ENCODE measurements at regions not wholly inside any gene's neighbourhood (a gene's known extent, or its start where the extent isn't known, plus 50 kb on each side); places are given as distances from the start of the nearest gene placed in this dataset.

DNA sequence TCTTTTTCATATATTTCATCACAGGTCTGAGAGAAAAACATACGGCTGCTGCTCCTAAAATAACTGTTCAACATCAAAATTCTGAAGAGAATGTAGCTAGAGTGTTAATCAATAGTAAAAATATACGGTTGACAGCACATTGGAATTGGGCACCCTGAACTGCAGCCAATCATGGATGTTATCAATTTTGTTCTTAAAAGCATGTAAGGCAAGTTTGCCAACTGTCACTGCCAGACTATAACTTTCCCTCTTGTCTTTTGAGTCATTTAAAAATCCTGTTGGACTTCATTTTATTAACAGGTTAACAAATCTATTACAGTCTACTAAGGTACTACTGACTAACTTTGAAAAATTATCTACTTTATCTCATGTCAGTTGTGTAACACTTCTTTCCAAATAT, 592.8 kb downstream of the HACE1 start:
- no peak overlapping the region for H3K27ac ChIP-seq
- TF ChIP-seq ZFX (IDR thresholded peaks at IDR 0.05; ENCODE audit: borderline replicate concordance): no peak
- TF ChIP-seq, protein P1, sequence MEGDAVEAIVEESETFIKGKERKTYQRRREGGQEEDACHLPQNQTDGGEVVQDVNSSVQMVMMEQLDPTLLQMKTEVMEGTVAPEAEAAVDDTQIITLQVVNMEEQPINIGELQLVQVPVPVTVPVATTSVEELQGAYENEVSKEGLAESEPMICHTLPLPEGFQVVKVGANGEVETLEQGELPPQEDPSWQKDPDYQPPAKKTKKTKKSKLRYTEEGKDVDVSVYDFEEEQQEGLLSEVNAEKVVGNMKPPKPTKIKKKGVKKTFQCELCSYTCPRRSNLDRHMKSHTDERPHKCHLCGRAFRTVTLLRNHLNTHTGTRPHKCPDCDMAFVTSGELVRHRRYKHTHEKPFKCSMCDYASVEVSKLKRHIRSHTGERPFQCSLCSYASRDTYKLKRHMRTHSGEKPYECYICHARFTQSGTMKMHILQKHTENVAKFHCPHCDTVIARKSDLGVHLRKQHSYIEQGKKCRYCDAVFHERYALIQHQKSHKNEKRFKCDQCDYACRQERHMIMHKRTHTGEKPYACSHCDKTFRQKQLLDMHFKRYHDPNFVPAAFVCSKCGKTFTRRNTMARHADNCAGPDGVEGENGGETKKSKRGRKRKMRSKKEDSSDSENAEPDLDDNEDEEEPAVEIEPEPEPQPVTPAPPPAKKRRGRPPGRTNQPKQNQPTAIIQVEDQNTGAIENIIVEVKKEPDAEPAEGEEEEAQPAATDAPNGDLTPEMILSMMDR (IDR thresholded peaks at IDR 0.05): no peak

DNA sequence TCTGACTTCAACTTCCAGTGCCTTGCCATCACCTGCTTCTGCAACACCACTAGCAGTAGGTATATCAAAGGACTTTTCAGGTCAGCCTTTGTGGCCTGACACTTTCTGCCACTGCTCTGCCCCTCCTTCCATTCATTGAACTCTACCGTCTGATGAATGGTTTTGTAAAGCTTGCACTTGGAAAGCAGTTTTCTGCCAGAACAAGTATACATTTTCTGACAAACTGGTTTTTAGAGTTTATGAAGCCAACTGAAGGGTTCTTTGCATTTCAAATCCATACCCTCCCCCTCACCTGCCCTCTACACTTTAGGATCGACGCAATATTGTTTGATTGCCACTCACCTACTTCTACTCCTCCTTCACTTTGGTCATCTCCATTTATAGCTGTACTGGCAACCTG, 603.1 kb downstream of the HACE1 start:
- H3K27ac ChIP-seq: no peak overlapping the region
- TF ChIP-seq, protein P1 (IDR thresholded peaks at IDR 0.05): no peak
- TF ChIP-seq ZFX (IDR thresholded peaks at IDR 0.05; ENCODE audit: borderline replicate concordance): no peak

DNA sequence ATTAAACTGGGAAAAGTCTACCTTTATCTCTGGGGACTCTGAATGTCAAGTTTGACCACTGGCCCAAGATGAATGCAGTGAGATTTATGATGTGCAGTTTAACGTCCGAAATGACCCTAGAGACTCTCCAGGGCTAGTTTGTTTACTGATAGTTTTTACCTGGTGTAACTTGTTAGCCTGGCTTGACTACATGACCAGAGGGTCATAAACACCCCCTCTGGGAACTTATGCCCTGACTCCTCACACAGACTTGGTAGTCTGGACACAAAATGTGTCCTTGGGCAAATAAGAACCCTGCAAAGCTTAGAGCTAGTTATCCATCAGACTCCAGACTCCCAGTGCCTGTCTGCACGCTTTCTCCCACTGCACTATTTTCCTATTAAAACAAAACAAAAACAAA, 606.5 kb downstream of the HACE1 start:
- TF ChIP-seq, protein P1 (IDR thresholded peaks at IDR 0.05): no peak
- no peak for TF ChIP-seq ZFX (IDR thresholded peaks at IDR 0.05; ENCODE audit: borderline replicate concordance)
- no peak overlapping the region for H3K27ac ChIP-seq

DNA sequence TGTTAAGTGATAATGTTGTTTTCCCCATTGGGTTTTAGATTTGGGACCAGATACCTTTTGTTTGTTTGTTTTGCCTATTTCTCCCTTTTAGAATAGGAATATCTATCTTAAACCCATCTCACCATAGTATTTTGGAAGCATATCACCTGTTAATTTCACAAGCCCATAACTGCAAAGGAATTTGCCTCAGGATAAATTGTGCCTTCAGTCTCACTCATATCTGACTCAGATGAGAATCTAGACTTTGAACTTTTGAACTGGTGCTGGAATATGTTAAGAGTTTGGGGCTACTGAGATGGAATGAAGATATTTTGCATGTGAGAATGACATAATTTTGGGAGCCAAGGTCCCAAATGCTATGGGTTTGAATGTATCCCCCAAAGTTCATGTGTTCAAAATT, 607.4 kb downstream of the HACE1 start:
- no peak overlapping the region for H3K27ac ChIP-seq
- TF ChIP-seq, protein P1 (IDR thresholded peaks at IDR 0.05): no peak
- no peak for TF ChIP-seq ZFX (IDR thresholded peaks at IDR 0.05; ENCODE audit: borderline replicate concordance)

DNA sequence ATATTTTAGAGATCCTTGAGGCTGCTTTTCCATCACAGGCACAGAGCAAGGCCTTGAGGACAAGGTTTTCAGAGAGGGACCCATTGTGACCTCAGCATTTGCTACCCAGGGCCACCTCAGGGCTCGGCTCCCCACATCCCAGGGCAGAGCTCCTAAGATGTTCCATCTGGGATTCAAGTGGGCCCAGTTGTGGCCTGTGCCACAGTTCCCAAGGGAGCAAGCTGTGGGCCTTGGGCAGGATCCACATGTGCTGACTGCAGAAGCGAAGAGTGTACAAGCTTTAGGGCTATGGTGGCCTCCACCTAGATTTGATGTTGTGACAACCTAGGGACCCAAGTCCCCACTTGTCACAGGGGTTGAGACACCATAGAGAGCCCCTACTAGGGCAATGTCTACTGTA, 608.1 kb downstream of the HACE1 start:
- no peak for TF ChIP-seq ZFX (IDR thresholded peaks at IDR 0.05; ENCODE audit: borderline replicate concordance)
- TF ChIP-seq, protein P1 (IDR thresholded peaks at IDR 0.05): no peak
- H3K27ac ChIP-seq: no peak overlapping the region

DNA sequence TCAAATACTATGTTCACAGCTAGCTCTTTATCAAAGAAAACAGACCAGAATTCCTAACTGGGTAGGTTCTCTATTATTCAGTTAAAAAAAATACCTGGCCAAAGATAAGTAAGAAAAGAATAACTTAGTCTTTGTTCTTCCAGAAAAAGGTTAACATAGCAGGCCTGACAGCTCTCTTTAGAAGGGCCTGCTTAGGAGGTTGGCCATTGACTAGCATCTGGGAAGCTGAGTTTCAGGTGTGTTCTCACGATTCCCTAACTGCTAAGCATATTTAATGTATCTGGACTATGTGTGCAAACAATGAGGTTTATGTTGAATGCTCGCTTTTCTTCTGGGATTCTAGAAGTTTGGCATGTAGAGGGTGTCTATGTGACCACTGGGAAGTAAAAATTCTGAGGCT, 618.9 kb downstream of the HACE1 start:
- TF ChIP-seq, protein P1 (IDR thresholded peaks at IDR 0.05): no peak
- no peak for TF ChIP-seq ZFX (IDR thresholded peaks at IDR 0.05; ENCODE audit: borderline replicate concordance)
- H3K27ac ChIP-seq: no peak overlapping the region

DNA sequence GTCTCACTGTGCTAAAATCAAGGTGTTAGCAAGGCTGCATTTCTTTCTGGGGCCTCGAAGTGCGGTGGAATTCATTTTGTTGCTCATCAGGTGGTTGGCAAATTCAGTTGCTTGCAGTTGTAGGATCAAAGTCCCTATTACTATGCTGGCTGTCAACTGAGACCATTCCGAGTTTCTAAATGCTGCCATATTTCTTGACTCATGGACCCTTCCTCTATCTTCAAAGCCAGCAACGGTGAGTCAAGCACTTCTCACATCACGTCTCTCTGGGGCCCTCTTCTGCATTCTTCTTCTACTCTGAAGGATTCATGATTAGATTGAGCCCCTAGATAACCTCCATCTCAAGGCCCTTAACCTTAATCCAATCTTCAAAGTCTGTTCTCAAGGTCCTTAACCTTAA, 619.7 kb downstream of the HACE1 start:
- no peak for TF ChIP-seq ZFX (IDR thresholded peaks at IDR 0.05; ENCODE audit: borderline replicate concordance)
- TF ChIP-seq, protein P1 (IDR thresholded peaks at IDR 0.05): no peak
- H3K27ac ChIP-seq: no peak overlapping the region

Data from 22Rv1 (cell line).